Astrocyte of the hippocampus (primary cell): ENCODE measurements at regions not wholly inside any gene's neighbourhood (a gene's known extent, or its start where the extent isn't known, plus 50 kb on each side); places are given as distances from the start of the nearest gene placed in this dataset.
A peak's percentile ranks its signal among the peaks of the same experiment; 100 is the strongest.
"Not testable (repeated sequence)": the region's sequence is repeated elsewhere in the genome, so short reads cannot be mapped to it uniquely, and the experiment has no call there.

Source experiments
- DNase-seq: peaks from one replicate; pipeline ENCODE4 v3.0.0; 2011; ENCODE audit warnings: low read depth, low spot score

GRCh38 chr1:232859216-232859615, 54.0 kb downstream of the MAP10 start:
- DNase-seq = no peak

- DNase-seq = no peak
Observed at GRCh38 chr1:232861107-232861506, 55.9 kb downstream of the MAP10 start.

- DNase-seq = no peak
Observed at GRCh38 chr1:232863544-232864275, 58.5 kb downstream of the MAP10 start.

GRCh38 chr1:232865102-232865931, 60.1 kb downstream of the MAP10 start:
- DNase-seq = no peak

- peak; percentile 96 for DNase-seq
Observed at GRCh38 chr1:232868793-232869491, 63.7 kb downstream of the MAP10 start.

- not testable (repeated sequence) for DNase-seq
Observed at GRCh38 chr1:232871291-232871969, 66.2 kb downstream of the MAP10 start.

GRCh38 chr1:232872284-232872683, 67.1 kb downstream of the MAP10 start:
- no peak for DNase-seq

- DNase-seq = no peak
Observed at GRCh38 chr1:232872738-232873137, 67.5 kb downstream of the MAP10 start.

- DNase-seq = no peak
Observed at GRCh38 chr1:232873412-232873811, 68.2 kb downstream of the MAP10 start.

- DNase-seq = peak; percentile 56
Observed at GRCh38 chr1:232873931-232874330, 68.7 kb downstream of the MAP10 start.

GRCh38 chr1:232875536-232875935, 70.3 kb downstream of the MAP10 start:
- no peak for DNase-seq

- DNase-seq = no peak
Observed at GRCh38 chr1:232876506-232877364, 71.5 kb downstream of the MAP10 start.

- no peak for DNase-seq
Observed at GRCh38 chr1:232877365-232878028, 72.3 kb downstream of the MAP10 start.

- DNase-seq = no peak
Observed at GRCh38 chr1:232878086-232878485, 72.3 kb upstream of the NTPCR start.

- DNase-seq = peak; percentile 37
Observed at GRCh38 chr1:232880354-232880753, 70.1 kb upstream of the NTPCR start.

GRCh38 chr1:232883992-232884661, 66.3 kb upstream of the NTPCR start:
- no peak for DNase-seq

- DNase-seq = peak; percentile 55
Observed at GRCh38 chr1:232886271-232886670, 64.1 kb upstream of the NTPCR start.

- DNase-seq = peak; percentile 49
Observed at GRCh38 chr1:232890340-232890943, 60.0 kb upstream of the NTPCR start.

GRCh38 chr1:232891071-232891470, 59.3 kb upstream of the NTPCR start:
- peak; percentile 92 for DNase-seq
